ENCODE measurements at regions not wholly inside any gene's neighbourhood (a gene's known extent, or its start where the extent isn't known, plus 50 kb on each side); places are given as distances from the start of the nearest gene placed in this dataset.

DNA sequence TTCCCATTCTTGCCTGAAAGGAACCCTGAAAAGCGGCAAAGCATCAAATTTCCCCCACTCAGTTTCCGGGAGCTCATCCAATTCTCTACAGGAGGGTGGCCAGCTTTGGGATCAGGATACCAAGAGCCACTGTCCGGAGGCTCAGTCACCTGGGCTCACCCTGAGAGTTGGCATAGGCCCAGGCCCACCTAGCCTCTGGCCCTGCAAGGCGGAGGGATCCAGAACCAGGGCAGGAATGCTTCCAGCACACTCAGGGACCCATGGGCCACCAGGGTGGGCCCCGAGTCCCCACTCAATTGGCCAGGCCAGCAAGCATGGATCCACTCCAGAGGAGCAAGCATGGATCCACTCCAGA is 432.9 kb upstream of the MYT1L start:
- TF ChIP-seq POLR2A (IDR thresholded peaks at IDR 0.05): no peak
- TF ChIP-seq, protein P1, sequence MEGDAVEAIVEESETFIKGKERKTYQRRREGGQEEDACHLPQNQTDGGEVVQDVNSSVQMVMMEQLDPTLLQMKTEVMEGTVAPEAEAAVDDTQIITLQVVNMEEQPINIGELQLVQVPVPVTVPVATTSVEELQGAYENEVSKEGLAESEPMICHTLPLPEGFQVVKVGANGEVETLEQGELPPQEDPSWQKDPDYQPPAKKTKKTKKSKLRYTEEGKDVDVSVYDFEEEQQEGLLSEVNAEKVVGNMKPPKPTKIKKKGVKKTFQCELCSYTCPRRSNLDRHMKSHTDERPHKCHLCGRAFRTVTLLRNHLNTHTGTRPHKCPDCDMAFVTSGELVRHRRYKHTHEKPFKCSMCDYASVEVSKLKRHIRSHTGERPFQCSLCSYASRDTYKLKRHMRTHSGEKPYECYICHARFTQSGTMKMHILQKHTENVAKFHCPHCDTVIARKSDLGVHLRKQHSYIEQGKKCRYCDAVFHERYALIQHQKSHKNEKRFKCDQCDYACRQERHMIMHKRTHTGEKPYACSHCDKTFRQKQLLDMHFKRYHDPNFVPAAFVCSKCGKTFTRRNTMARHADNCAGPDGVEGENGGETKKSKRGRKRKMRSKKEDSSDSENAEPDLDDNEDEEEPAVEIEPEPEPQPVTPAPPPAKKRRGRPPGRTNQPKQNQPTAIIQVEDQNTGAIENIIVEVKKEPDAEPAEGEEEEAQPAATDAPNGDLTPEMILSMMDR (IDR thresholded peaks at IDR 0.05): no peak

Data from right lobe of liver (tissue), 4 donors.